Upper lobe of left lung (tissue), 4 donors: ENCODE measurements at regions not wholly inside any gene's neighbourhood (a gene's known extent, or its start where the extent isn't known, plus 50 kb on each side); places are given as distances from the start of the nearest gene placed in this dataset.

Experiments used
- POLR2A ChIP-seq, 4 donors: fragments of 450-650 bp; IDR thresholded peaks; one replicate each; pipeline ENCODE4 v1.5.1; 2016 to 2017; ENCODE audit warnings: antibody characterized with exemption in 4 of 4, mild to moderate bottlenecking in 2 of 4
- TF ChIP-seq, protein P1 (sequence below), 6 experiments: fragments of 450-650 bp in 4 of 6; fragments of 200-600 bp in 2 of 6; sonication (generic) in 2 of 6; IDR thresholded peaks; one replicate each; pipeline ENCODE4 v1.5.1; 2016 to 2019; ENCODE audit warnings: antibody characterized with exemption in 6 of 6

DNA sequence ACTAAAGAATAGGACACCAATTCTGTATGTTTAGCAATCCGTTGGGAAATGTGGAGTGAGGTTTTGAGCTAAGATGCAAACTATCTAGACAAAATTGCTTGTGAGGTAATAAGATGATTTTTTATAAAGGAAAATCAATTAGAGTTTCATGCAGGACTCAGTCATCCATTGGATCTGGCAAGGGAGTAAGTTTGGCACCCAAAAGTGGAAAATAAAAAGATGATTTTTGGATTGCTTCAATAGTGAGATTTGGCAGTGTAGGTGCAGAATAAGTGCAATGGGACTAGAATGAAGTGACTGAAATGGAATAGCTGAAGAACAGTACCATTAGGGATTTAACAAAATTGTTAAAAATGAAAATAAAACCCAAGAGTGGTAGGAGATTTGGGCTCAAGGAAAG, 290.5 kb upstream of the EPHA5 start:
- no peak for TF ChIP-seq POLR2A (IDR thresholded peaks at IDR 0.05)
- TF ChIP-seq, protein P1, sequence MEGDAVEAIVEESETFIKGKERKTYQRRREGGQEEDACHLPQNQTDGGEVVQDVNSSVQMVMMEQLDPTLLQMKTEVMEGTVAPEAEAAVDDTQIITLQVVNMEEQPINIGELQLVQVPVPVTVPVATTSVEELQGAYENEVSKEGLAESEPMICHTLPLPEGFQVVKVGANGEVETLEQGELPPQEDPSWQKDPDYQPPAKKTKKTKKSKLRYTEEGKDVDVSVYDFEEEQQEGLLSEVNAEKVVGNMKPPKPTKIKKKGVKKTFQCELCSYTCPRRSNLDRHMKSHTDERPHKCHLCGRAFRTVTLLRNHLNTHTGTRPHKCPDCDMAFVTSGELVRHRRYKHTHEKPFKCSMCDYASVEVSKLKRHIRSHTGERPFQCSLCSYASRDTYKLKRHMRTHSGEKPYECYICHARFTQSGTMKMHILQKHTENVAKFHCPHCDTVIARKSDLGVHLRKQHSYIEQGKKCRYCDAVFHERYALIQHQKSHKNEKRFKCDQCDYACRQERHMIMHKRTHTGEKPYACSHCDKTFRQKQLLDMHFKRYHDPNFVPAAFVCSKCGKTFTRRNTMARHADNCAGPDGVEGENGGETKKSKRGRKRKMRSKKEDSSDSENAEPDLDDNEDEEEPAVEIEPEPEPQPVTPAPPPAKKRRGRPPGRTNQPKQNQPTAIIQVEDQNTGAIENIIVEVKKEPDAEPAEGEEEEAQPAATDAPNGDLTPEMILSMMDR (IDR thresholded peaks at IDR 0.05): no peak
